Neutrophil (primary cell): ENCODE measurements at regions not wholly inside any gene's neighbourhood (a gene's known extent, or its start where the extent isn't known, plus 50 kb on each side); places are given as distances from the start of the nearest gene placed in this dataset.
"Not testable (repeated sequence)": the region's sequence is repeated elsewhere in the genome, so short reads cannot be mapped to it uniquely, and the experiment has no call there.

Experiments
- H3K27ac ChIP-seq: fragments of 200-600 bp; sonication (generic); 2 replicates; pipeline ENCODE4 v1.5.1; 2016; ENCODE audit warnings: mild to moderate bottlenecking, moderate library complexity
- H3K27me3 ChIP-seq: fragments of 200-600 bp; sonication (generic); 2 replicates; pipeline ENCODE4 v1.6.0; 2016; ENCODE audit warnings: mild to moderate bottlenecking
- H3K36me3 ChIP-seq: fragments of 200-600 bp; sonication (generic); 2 replicates; pipeline ENCODE4 v1.5.1; 2017
- H3K4me1 ChIP-seq, 2 experiments: fragments of 200-600 bp in 1 of 2; sonication (generic) in 1 of 2; 1 replicate in 1 of 2; 2 replicates in 1 of 2; pipeline versions ENCODE4 v1.5.1 to v1.6.1; 2013 to 2016; ENCODE audit warnings: low read depth in 1 of 2, low read length in 1 of 2, mild to moderate bottlenecking in 1 of 2, moderate library complexity in 1 of 2; ENCODE audit not compliant: control insufficient read depth in 1 of 2, insufficient read depth in 1 of 2
- H3K4me3 ChIP-seq, 2 experiments: fragments of 200-600 bp in 1 of 2; sonication (generic) in 1 of 2; 1 replicate in 1 of 2; 2 replicates in 1 of 2; pipeline ENCODE4 v1.5.1; 2013 to 2016; ENCODE audit warnings: low read depth in 1 of 2, low read length in 1 of 2, mild to moderate bottlenecking in 1 of 2, moderate library complexity in 1 of 2
- H3K9me3 ChIP-seq: fragments of 200-600 bp; sonication (generic); 2 replicates; pipeline ENCODE4 v1.5.1; 2016
- CTCF ChIP-seq: fragments of 200-600 bp; sonication (generic); IDR thresholded peaks from 2 replicates; pipeline ENCODE4 v1.5.1; 2016; ENCODE audit warnings: antibody characterized with exemption

DNA sequence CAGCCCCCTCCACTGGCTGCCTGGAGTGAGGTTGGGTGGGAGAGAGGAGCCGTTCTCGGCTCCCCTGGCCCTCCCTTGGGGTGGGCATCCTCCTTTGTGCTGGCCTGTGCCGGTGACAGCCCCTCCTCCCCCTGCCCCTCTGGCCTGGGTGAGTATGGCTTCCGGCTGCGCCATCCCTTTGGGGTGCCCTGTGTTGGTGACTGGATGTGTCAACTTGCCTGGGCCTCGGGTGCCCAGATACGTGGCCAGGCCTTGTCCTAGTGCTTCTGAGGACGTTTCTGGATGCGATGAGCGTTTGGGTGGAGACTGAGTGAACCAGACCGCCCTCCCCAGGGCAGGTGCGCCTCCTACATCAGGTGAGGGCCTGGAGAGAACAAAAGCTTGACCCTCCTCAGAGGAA, 59.7 kb downstream of the PLXNA1 start:
- no peak overlapping the region for H3K27ac ChIP-seq
- no peaks in the 10 kb centered on the region for H3K9me3 ChIP-seq
- no peak overlapping the region for H3K4me3 ChIP-seq
- no peaks in the 10 kb centered on the region for H3K36me3 ChIP-seq
- no peaks in the 10 kb centered on the region for H3K4me1 ChIP-seq
- no peak for TF ChIP-seq CTCF
- H3K27me3 ChIP-seq = no peaks in the 10 kb centered on the region

- Histone ChIP-seq H3K4me3 (no peak overlapping the region), H3K27me3 (no peaks in the 10 kb centered on the region), H3K9me3 (no peaks in the 10 kb centered on the region), H3K4me1 (no peaks in the 10 kb centered on the region), H3K27ac (no peak overlapping the region), H3K36me3 (no peaks in the 10 kb centered on the region)
- no peak for TF ChIP-seq CTCF
These were observed 60.2 kb downstream of the PLXNA1 start for GRCh38 chr3:127043041-127043641.

- H3K9me3 ChIP-seq = no peaks in the 10 kb centered on the region
- no peak for TF ChIP-seq CTCF
- no peaks in the 10 kb centered on the region for H3K36me3 ChIP-seq
- H3K27me3 ChIP-seq = no peaks in the 10 kb centered on the region
- H3K4me1 ChIP-seq = no peaks in the 10 kb centered on the region
- H3K4me3 ChIP-seq = no peak overlapping the region
- no peak overlapping the region for H3K27ac ChIP-seq
These were observed 61.0 kb downstream of the PLXNA1 start for GRCh38 chr3:127043731-127044510.

DNA sequence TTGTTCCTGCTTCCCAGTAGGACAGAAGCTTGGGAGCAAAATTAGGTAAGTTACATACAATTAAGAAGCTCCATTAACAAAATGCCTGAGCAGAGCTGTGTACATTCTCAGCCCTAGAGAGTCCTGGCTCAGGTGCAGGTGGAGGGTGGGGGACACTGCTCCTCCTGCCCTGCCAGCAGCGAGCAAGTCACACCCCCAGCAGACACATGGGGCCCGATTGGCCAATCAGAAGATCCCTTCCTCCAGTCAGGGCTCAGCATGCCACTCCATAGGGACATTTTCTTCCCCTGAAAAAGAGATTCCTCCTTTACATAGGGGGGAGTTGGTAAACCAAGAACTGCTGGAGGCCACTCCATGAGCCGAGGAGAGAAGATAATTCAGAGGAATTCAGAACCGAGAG, 62.1 kb downstream of the PLXNA1 start:
- Histone ChIP-seq H3K4me3 (no peak overlapping the region), H3K27ac (no peak overlapping the region), H3K36me3 (no peaks in the 10 kb centered on the region), H3K4me1 (no peaks in the 10 kb centered on the region), H3K27me3 (no peaks in the 10 kb centered on the region), H3K9me3 (no peaks in the 10 kb centered on the region)
- TF ChIP-seq CTCF = no peak

DNA sequence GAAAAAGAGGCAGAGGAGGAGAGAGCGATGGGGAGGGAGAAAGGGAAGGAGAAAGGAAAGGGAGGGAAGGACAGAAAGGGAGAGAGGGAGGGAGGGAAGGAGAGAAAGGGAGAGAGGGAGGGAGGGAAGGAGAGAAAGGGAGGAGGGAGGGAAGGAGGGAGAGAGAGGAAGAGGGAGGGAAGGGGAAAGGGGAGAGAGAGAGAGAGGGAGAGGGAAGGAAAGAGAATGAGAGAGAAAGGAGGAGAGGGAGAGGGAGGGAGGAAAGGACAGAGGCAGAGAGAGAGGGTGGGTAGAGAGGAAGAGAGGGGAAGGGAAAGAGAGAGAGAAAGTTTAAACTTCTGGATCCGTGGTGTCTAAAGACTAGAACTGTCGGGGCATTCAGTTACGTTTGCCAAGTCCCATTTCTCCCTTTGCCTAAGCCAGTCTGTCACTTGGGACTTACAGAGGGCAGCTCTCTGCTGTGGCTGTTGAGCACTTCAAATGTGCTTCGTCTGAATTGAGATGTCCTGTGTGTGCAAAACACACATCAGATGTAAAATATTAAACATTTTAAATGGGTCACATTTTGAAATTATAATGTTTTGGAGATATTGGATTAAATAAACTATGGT, 62.6 kb downstream of the PLXNA1 start:
- no peaks in the 10 kb centered on the region for H3K4me1 ChIP-seq
- H3K9me3 ChIP-seq = no peaks in the 10 kb centered on the region
- no peak overlapping the region for H3K27ac ChIP-seq
- H3K4me3 ChIP-seq = no peak overlapping the region
- no peaks in the 10 kb centered on the region for H3K27me3 ChIP-seq
- no peak for TF ChIP-seq CTCF
- H3K36me3 ChIP-seq = no peaks in the 10 kb centered on the region

DNA sequence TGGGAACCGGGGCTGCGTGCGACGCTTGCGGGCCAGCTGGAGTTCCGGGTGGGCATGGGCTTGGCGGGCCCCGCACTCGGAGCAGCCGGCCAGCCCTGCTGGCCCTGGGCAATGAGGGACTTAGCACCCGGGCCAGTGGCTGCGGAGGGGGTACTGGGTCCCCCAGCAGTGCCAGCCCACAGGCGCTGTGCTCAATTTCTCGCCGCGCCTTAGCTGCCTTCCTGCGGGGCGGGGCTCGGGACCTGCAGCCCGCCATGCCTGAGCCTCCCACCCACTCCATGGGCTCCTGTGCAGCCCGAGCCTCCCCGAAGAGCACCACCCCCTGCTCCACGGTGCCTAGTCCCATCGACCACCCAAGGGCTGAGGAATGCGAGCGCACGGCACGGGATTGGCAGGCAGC, 63.8 kb downstream of the PLXNA1 start:
- not testable (repeated sequence) for H3K27ac ChIP-seq, H3K4me3 ChIP-seq, H3K27me3 ChIP-seq, H3K4me1 ChIP-seq, H3K9me3 ChIP-seq, H3K36me3 ChIP-seq
